Right forelimb (tissue), 1 donor: ENCODE measurements at regions not wholly inside any gene's neighbourhood (a gene's known extent, or its start where the extent isn't known, plus 50 kb on each side); places are given as distances from the start of the nearest gene placed in this dataset.

Source experiments
- DNase-seq: peaks from one replicate; pipeline ENCODE4 v3.0.0-alpha.2; 2018

DNA sequence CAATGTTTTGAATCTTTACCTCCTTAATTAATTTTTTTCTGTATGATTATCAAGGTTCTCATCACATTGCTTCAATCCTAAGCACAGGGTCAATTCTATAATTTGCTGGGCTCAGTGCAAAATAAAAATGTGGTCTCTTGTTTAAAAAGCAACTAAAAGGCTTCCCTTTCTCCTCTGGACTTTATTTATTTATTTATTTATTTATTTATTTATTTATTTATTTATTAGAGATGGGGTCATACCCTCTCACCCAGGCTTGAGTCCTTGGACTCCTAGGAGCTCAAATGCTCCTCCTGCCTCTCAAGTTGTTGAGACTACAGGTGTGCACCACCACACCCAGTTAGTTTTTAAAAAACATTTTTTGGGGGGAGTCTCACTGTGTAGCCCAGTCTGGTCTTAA, 710.1 kb upstream of the REG3G start:
- no peak for DNase-seq

DNA sequence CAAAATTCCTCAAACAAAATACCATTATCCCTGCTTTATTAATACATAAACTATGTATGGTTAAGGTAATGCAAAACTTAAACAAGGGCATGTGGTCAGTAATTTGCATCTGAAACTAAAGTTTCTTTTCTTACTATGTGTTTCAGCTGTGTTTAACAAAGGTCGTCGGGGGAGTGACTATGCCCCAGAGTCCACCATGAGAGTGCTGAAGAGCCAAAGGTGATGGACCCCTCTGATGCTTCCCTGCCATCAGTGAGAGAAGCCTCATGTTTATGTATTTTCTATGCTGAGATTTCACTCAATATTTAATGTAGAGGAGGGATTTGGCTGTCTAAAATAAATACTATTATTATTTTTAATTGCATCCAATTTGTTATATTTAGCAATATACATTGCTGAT, 707.2 kb upstream of the REG3G start:
- DNase-seq = no peak

DNA sequence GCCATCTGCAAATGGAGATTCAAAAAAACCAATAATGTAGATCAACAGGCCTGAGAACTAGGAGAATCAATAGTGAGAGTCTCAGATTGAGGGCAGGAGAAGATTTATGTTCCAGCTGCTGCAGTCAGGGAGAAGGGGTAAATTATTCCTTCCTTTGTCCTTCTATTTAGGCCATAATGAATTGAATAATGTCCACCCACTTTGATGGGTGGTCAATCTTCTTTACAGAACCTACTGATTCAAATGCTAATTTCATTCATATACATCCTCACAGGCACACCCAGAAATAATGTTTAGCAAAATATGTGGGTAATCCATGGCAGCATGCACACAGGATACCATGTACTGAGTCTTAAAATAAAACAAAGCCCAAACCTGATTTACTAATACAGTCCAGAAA, 695.3 kb upstream of the REG3G start:
- no peak for DNase-seq

DNA sequence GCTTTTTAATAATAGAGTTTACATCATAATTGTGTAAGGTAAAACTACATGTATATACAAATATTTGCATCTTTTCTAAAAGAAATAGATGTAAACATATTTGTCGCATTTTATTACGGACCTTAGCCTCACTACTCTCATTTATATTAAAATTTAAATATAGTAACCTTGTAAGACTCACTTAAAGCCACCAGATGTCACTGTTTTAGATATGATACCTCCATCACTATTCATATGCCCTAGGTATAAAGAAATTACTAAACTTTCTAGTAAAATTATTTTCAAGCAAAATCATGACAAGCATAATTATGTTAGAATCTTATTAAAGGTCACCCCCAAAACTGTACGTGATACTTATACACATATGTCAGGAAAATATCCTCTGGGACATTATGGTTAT, 674.3 kb upstream of the REG3G start:
- no peak for DNase-seq

DNA sequence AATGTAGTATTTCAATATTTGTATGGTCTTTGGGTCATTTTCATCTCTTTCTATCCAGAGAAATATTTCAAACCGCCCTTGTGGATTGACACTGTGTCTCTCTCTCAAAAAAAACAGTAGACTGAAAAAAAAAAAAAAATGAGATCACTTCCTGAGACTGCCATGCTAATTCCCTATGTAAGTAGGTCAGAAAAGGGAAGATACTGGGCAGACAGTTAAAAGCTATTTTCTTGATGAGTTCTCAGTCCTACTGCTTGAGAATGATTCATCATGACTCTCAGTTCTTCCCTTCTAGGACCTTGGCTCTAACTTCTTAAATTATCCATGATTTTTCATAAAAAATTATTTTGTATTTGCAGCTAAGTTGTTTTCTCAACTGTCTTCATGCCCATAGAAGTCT, 672.3 kb upstream of the REG3G start:
- DNase-seq = no peak

DNA sequence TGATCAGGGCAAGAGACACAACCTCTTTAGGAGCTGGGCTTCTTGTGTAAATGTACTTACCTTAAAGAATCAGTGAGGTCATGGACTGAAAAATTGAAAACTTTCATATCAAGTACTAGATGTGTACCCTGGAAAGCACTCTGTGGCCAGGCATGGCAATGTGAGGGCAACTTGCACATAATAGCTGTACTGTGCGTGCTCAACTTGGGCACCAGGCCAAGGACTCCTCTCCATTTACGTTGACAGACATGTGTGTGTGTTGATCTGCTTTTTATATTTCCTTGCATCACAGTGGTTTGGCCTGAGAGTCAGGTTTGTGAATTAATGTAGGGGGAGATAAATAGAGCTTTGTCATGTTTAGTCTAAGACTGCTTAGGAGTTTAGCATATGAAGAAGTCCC, 669.5 kb upstream of the REG3G start:
- DNase-seq = no peak

DNA sequence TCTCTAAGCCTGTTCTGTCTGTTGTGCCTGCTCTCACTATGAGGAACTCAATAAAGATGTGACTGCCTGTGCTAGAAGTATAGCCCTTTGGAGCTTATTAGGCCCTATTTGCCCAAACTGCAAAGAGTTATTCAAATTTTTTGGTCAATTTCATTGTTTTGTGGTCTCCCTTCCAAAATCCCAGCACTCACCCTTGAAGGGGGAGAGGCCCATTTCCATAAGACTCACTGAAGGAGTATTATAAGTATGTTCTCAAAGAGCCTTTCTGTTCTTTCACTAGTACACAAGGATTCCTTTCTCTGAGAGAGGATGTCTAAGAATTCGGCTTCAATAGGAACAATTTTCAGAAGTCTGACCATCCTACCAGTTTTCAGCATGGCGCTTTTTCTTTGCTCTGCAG, 641.9 kb upstream of the REG3G start:
- DNase-seq = no peak

DNA sequence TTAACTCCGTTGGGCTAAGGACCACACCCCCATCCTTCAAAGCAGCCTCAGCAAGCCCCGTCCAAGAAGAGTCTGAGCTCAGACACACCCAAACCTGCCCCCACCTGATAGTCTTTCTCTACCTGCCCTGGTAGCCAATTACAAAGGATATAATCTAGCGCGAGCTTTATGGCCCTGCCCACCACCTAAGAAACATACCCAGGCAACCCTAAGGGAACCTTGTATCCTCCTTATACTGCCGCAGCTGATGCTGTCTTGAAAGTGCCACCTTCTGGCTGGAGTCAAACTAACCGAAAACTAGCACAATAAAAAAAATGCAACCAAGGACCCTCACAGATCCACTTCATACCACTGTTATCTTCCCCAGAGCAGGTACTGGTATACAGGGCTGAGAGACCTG, 628.3 kb upstream of the REG3G start:
- no peak for DNase-seq

DNA sequence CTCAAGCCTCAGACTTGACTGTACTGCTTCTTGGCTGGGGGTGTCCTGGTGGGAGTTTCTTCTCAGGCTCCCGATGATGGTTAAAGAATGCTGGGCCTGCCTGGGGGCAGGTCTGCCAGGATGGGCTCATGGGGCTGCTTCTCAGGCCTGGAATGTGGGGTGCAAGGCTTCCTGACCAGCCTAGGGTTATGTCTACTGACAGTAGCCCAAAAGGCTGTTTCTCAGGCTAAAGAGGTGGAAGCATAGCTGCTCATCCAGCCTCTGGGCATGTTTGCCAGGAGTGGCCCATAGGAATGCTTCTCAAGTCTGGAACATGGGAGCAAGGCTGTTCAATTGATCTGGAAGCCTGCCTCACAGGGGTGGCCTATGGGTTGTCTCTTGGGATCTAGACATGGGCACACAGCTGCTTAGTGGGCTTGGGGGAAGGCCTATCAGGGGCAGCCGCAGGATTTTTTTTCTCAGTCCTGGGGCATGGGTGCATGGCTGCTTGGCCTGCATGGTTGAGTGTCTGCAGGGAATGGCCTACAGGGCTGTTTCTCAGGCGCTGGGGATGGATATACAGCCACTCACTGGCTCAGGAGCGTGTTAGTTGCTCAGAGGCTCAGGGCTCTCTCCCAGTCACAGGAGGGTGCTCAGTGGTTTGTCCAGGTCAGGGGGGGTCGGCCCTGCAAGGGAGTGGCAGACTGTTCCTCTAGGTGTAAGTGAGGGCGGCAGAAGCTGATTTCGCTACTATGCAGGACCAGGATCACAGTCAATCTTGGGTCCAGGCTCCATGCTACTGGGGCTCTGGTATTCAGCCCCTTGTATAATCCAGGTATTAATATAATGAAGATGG, 617.3 kb upstream of the REG3G start:
- no peak for DNase-seq

DNA sequence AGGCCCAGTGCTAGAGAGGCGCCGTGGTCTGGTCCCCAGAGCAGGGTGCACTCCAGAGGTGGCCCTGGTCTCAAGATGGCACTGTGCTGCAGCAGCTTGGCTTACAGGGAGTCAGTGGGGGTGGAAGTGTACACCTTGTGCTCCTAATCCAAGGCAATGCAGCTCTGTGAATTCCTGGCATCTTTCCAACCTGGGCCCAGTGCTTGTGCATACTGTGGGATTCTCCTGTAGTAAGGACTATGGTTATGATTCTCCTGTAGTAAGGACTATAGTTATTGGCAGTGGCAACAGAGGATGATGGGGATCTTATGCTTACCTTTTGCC, 616.7 kb upstream of the REG3G start:
- DNase-seq = no peak

DNA sequence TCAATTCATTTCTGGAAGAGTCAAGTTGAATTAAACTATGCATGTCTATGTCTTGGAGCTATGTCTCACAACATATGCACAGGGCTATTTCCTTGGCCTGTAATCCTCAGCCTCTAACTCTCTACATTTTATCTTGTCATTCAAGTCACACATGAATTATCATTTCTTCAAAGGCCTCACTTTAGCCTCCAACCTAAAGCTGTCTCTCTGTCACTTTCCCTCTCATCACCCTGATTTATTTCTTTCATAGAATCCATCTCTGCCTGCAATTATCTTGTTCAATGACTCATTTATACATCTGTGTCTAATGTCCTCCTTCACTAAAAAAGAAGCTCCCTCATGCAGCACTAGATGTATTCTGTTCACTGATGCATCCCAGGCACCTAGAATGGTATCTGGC, 614.2 kb upstream of the REG3G start:
- DNase-seq = no peak

DNA sequence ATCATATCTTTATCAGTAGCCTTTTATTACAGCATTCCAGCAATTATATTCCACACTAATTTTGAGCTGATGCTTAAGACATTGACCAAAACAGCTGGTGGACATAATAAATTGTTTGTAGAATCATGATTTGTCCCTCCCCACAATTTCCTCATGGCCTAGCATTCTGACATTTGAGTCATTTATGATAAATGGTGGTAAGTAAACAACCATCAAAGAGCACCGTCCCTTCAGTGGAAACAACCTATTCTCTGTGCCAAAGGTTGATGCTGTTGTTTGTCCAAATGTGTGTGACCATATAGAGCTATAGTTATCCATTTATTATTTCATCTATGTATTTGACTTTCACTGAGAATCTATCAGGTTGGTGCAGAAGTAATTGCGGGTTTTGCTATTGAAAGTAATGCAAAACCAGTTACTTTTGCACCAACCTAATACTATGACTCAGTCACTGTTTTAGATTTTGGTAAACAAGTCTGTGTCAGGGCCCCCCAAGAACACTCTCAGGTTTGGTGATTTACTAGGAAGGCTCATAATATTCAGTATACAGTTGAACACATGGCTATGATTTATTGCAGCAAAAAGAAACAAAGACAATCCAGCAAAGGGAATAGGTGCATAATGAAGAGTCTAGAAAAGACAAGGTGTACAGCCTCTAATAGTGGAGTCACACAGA, 608.7 kb upstream of the REG3G start:
- DNase-seq = no peak

DNA sequence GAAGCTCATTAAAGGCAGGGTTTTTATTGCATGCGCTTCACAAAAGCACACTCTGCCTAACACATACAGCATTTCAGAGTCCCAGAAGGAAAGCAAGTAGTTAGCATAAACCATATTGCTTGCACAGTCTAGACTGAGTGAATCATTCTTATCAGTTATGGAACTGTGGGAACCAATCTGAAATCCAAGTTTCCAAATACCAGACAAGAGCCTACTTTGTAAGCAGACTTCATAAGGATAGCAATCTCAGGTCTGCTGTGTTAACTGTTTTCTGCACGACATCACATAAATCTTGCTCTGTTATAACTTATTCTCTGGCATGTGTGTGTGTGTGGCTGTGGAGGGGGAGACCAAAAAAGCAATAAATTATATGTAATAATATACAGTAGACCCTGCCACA, 608.1 kb upstream of the REG3G start:
- DNase-seq = no peak

DNA sequence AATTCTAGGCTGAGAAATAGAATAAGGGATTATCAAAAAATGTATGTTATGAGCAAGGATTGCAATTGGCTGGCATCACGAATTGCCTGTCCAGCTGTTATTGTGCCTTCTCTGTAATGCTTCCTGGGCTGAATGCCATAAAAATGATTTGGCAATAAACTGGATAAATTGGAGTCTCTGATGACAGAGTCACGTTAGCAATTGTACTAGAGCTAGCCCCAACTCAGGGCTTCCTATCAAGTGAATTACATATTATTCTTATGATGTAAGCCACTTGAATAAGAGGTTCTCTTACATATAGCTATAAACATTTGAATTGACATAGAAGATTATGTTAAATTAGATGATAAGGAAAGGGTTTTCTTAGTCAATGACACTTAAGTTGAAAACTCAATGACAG, 607.5 kb upstream of the REG3G start:
- no peak for DNase-seq

DNA sequence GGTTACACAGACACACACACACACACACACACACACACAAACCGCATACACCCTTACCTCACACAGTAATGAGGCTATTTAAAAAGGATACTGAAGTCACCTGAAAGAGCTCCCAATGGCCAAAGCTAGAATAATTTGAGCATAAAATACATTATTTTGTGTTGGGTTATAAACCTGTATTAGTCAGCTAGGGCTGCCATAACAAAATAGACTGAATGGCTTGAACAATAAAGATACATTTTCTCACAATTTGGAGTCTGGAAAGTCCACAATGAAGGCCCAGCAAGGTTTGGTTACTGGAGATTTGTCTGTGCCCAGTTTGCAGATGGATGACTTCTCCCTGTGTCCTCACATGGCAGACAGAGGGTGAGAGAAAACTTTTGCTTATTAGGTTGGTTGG, 605.4 kb upstream of the REG3G start:
- no peak for DNase-seq

DNA sequence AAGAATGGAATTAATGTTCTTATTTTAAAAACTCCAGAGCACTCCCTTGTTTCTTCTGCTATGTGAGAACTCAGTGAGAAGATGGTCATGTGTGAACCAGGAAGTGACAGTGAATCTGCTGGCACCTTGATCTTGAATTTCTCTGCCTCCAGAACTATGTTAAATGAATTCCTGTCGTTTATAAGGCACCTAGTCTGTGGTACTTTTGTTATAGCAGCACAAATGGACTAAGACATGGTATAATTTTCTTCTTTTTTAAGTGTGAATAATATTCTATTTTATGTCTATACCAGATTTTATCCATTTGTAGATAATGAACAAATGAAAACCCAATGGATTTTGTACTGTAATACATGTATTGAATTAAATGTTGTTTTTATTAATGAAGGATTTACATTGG, 601.9 kb upstream of the REG3G start:
- no peak for DNase-seq

DNA sequence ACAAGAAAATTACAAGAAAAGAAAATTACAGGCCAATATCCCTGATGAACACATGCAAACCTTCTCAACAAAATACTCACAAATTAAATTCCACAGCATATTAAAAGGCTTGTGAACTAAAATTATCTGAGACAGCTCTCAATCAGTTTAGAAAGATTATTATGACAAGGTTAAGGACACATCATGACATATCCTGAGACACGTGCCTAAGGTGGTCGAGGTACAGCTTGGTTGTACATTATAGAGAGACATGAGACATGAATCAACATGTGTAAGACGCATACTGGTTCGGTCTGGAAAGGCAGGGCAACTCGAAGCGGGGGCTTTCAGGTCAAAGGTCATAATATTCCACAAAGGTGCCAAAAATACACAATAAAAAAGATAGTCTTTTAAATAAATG, 598.3 kb upstream of the REG3G start:
- DNase-seq = no peak

DNA sequence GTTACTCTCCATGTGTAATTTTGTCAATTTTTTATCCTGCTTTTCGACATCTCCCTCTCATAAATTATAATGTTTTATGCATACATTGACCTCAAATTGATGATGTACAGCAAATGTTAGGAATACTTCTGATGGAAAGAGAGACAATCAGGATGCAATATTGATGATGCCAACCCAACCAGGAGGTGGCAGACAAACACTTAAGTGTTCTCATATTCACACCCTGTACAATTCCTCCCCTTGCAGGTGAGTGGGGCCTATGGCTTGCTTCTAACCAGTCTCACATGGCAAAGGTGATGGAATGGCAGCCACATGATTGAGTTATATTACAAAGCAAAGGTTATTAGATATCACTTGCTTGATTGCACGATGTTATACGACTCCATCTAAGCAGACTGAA, 594.3 kb upstream of the REG3G start:
- no peak for DNase-seq

DNA sequence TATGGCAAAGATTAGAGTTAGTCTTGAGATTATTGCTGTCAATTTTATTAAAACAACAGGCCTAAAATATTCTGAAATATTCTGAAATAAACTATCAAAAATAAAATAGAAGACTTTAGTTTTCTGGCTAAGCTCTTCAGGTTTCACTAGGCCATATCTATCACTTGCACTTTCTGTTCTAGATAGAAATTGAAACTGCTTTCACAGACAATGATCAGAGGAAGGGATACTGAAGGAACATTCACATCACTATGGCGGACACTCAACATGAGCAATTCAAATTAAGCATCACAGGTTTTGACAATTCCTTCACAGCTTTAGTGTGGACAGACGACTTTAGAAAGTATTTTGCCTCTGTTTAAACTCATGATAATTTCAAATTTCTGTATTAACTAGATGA, 586.4 kb upstream of the REG3G start:
- no peak for DNase-seq

DNA sequence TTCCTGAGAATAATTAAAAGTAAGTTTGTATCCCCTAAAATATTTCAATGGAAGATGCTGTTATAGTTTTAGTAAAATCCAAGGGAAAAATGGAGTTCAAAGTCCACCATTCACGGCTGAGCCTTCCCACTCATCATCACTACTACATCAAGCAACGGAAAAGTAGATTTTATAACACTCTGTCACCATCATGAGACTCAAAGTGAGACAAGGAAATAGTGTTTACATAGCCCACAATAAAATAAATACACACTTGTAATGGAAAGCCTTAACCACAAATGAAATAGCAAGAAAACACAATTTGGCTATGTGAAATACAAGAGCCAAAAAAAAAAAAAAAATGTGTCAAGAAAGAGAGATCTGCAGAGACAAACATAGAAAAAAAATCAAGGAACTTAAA, 569.9 kb upstream of the REG3G start:
- DNase-seq = no peak

DNA sequence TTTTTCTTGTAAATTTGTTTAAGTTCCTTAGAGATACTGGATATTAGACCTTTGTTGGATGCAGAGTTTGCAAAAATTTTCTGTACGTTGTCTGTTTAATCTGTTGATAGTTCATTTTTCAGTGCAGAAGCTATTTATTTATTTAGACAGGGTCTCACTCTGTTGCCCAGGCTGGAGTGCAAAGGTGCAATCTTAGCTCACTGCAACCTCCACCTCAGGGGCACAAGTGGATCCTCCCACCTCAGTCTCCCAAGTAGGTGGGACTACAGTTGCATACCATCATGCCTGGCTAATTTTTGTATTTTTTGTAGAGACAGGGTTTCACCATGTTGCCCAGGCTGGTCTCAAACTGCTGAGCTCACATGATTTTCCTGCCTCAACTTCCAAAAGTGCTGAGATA, 568.2 kb upstream of the REG3G start:
- DNase-seq = no peak

DNA sequence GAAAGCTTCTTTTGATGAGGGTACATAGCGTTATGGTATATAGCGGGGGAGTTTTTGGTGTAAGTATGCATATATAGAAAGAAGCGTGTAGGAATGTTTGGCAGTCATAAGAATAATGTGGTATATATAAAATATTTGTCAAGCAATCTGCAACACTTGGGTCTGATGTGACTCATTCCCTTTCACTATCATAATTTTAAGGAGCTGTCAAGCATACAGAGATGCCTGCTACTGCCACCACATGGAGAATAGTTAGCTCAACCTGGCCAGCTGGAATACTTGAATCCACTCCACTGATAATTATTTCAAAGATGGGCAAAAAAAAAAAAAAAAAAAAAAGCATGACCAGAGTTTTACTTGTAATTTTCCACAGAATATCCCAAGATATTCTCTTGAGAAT, 559.8 kb upstream of the REG3G start:
- DNase-seq = no peak

DNA sequence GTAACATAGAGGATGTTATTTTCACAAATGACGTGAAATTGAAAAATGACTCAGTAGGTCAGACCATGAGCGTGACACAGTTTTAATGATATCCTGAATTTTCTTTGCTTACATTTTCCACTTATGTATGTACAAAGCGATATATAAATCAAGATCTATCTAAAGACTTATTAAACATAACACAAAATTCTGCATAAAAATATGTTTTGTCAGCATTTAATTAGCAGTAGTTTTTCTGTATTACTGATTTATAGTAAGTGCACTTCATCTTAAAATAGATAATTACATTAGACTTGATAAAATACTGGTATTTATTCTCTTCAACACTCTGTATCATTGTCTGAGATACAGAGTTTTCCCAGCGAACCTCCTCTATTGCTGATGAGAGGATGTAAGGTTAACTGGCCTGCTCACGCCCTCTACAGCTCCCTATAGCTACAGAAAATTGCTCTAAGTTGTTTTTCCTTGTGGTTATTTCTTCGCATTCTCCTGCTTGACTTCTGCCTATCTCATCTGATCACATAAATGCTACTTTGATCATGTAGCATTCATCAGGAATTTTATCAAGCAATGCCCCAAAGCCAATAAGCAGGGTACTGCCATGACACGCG, 548.8 kb upstream of the REG3G start:
- DNase-seq = no peak

DNA sequence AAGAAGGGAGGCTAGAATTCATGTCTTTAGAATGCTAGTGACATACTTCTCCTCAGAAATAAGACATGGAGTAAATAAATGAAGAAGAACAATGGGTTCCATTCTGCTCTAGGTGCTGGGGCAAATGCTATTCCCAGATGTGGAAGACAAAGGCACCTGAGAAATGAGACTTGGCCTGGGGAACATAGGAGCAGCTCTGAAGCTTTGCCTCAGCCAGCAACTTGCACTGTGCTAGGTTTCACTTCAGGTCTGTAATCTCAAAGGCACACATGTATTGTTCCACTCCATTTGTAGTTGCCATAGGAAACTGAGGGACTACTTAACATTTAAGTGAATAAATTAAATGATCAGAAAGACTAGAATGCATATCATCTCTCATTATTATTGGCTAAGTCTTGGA, 538.9 kb upstream of the REG3G start:
- DNase-seq = no peak

DNA sequence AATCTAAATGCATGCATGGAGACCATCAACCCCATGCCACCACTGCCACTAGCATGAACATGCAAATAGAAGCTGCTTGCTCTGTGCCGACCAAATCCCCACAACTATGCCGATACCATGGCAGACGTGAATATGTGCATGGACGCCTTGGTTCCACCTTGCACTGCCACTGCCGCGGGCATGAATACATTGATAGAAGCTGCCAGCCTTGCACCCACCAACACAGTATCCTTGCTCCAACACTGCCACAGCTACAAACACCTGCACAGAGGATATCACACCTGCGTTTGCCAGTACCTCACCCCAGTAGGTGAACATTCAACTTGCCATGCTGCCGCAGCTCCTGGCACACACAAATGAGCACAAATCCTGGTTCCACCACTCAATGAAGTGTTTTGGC, 527.4 kb upstream of the REG3G start:
- no peak for DNase-seq
